LNCaP clone FGC (cell line): ENCODE measurements at regions not wholly inside any gene's neighbourhood (a gene's known extent, or its start where the extent isn't known, plus 50 kb on each side); places are given as distances from the start of the nearest gene placed in this dataset.

Experiments
- DNase-seq: peaks from one replicate; pipeline ENCODE4 v3.0.0-alpha.2; 2011; ENCODE audit warnings: low read depth
- H3K4me3 ChIP-seq: 2 replicates; pipeline ENCODE4 v1.5.1; 2011; ENCODE audit warnings: mild to moderate bottlenecking, low read depth, low read length, control low read depth
- TF ChIP-seq, protein P1 (sequence below): IDR thresholded peaks from 2 replicates; pipeline ENCODE4 v1.5.1; 2012; ENCODE audit warnings: mild to moderate bottlenecking; ENCODE audit not compliant: control insufficient read depth, insufficient read depth; ENCODE audit errors: extremely low read depth

- DNase-seq: no peak
- TF ChIP-seq, protein P1, sequence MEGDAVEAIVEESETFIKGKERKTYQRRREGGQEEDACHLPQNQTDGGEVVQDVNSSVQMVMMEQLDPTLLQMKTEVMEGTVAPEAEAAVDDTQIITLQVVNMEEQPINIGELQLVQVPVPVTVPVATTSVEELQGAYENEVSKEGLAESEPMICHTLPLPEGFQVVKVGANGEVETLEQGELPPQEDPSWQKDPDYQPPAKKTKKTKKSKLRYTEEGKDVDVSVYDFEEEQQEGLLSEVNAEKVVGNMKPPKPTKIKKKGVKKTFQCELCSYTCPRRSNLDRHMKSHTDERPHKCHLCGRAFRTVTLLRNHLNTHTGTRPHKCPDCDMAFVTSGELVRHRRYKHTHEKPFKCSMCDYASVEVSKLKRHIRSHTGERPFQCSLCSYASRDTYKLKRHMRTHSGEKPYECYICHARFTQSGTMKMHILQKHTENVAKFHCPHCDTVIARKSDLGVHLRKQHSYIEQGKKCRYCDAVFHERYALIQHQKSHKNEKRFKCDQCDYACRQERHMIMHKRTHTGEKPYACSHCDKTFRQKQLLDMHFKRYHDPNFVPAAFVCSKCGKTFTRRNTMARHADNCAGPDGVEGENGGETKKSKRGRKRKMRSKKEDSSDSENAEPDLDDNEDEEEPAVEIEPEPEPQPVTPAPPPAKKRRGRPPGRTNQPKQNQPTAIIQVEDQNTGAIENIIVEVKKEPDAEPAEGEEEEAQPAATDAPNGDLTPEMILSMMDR: no peak
- no peak overlapping the region for H3K4me3 ChIP-seq
Observed at GRCh38 chr13:62337109-62337880, 921.6 kb upstream of the PCDH20 start.

- TF ChIP-seq, protein P1: no peak
- no peak for DNase-seq
- H3K4me3 ChIP-seq: no peak overlapping the region
Observed at GRCh38 chr13:62336507-62336906, 920.9 kb upstream of the PCDH20 start.

DNA sequence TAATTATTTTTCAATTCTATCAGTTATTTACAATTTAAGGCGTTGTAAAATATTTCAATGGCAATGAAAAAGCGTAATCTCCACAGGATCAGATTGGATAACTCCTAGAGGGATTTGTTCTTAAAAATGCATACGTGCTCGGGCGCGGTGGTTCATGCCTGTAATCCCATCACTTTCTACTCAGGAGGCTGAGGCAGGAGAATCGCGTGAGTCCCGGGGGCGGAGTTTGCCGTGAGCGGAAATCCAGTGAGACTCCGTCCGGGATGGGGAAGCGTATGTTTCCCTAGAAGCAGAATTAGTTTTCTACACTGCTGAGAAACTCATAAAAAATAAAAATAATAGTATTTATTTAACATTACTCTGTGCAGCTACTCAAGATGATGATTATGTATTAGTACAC, 917.8 kb upstream of the PCDH20 start:
- TF ChIP-seq, protein P1: no peak
- H3K4me3 ChIP-seq: no peak overlapping the region
- no peak for DNase-seq

GRCh38 chr13:62331384-62331783, 915.7 kb upstream of the PCDH20 start:
- no peak overlapping the region for H3K4me3 ChIP-seq
- no peak for DNase-seq
- TF ChIP-seq, protein P1: no peak

- no peak for DNase-seq
- H3K4me3 ChIP-seq: no peak overlapping the region
- TF ChIP-seq, protein P1: no peak
Observed at GRCh38 chr13:62327367-62327766, 911.7 kb upstream of the PCDH20 start.

DNA sequence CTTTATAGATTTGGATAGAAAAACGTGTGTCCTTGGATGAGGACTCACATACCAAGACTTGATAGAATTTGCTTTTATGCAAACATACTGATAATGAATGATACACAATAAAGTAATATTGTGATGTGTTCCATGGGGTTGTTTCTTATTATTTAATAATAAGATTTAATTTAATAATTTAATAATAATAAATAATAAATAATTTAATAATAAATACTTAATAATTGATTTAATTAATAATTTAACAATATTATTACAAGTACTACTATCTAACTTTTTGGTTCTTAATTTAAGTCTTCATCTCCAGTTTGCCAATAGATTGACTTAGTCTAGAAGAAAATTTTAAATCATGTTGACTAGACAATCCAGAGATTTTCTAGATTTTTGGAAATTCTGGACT, 909.2 kb upstream of the PCDH20 start:
- no peak for DNase-seq
- H3K4me3 ChIP-seq: no peak overlapping the region
- TF ChIP-seq, protein P1: no peak

DNA sequence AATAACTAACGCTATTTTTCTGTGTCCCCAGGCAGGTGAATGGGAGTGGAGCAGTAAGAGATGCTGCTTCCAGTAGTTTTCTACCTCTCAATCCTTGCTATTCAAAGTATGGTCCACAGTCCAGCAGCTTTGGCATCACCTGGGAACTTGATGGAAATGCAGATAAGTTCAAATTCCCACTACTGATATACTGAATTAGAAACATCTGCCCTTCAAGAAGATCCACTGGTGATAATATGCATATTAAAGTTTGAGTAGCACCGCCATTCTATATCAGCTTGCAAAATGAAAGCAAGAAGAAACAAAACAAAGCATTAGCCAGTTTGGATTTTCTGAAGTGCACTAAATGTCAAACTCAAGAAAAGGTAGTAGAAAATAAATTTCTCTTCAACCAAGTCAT, 906.2 kb upstream of the PCDH20 start:
- no peak for DNase-seq
- TF ChIP-seq, protein P1: no peak
- no peak overlapping the region for H3K4me3 ChIP-seq
